ENCODE measurements at regions not wholly inside any gene's neighbourhood (a gene's known extent, or its start where the extent isn't known, plus 50 kb on each side); places are given as distances from the start of the nearest gene placed in this dataset.
A peak's percentile ranks its signal among the peaks of the same experiment; 100 is the strongest.

- Histone ChIP-seq H3K36me3 (ENCODE audit: control insufficient read depth, insufficient read depth, low read length) (no peaks in the 10 kb centered on the region), H3K4me1 (ENCODE audit: control insufficient read depth, insufficient read depth, low read length, poor library complexity, severe bottlenecking) (peaks cover 14% of the 10 kb centered on the region), H3K9me3 (ENCODE audit: control insufficient read depth, low read length) (peaks cover 5% of the 10 kb centered on the region), H3K4me3 (ENCODE audit: extremely low read depth, insufficient read depth, low read length, poor library complexity, severe bottlenecking) (no peak overlapping the region), H3K27ac (ENCODE audit: low read depth, low read length, severe bottlenecking) (no peak overlapping the region)
- WGBS, 2 experiments (ENCODE audit: insufficient coverage in 2 of 2), result 87 to 89% methylated on average over 4 of the region's 4 CpGs
These were observed 115.1 kb upstream of the ARHGEF3 start for GRCh38 chr3:56916716-56917360.

GRCh38 chr3:56915966-56916586, 114.3 kb upstream of the ARHGEF3 start:
- no peak overlapping the region for H3K27ac ChIP-seq (ENCODE audit: low read depth, low read length, severe bottlenecking)
- H3K36me3 ChIP-seq (ENCODE audit: control insufficient read depth, insufficient read depth, low read length), result no peaks in the 10 kb centered on the region
- H3K4me1 ChIP-seq (ENCODE audit: control insufficient read depth, insufficient read depth, low read length, poor library complexity, severe bottlenecking), result peaks cover 19% of the 10 kb centered on the region
- 66% methylated on average over 11 to 13 of the region's 16 CpGs for WGBS, 2 experiments (ENCODE audit: insufficient coverage in 2 of 2)
- H3K4me3 ChIP-seq (ENCODE audit: extremely low read depth, insufficient read depth, low read length, poor library complexity, severe bottlenecking), result peak overlapping the region; percentile 3
- peaks cover 5% of the 10 kb centered on the region for H3K9me3 ChIP-seq (ENCODE audit: control insufficient read depth, low read length)

DNA sequence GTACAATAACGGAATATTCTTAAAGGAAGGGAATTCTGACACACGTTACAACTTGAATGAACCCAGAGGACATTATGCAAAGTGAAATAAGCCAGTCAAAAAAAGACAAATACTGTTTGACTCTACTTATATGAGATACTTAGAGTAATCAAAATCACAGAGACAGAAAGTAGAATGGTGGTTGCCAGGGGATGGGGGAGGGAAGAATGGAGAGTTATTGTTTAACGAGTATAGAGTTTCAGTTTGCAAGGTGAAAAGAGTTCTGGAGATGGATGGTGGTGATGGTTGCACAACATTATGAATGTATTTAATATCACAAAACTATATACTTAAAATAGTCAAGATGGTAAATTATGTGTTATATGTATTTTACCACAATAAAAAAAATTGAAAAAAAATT, 112.9 kb upstream of the ARHGEF3 start:
- no CpG with 5 or more reads among the region's 3 CpGs for whole genome bisulfite sequencing, 2 experiments (ENCODE audit: insufficient coverage in 2 of 2)
- H3K27ac ChIP-seq (ENCODE audit: low read depth, low read length, severe bottlenecking), result no peak overlapping the region

DNA sequence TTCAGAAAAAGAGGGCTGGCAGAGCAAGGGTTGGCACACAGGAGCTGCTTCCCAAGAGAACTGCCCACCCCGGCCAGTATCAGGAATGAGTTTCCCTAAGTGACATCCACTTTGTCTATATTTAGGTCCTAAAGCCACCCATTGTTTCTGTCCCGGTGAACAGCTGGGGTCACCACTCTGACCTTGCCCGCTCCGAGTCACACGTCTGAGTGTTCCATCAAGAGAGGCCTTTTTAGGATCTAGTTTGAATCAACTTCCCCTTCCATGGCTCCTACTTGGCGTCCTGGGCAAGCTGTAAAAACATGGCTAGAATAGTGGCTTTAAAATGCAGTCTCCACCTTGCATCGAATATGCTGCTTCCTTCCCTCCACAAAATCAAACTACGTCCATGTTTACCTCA, 109.6 kb upstream of the ARHGEF3 start:
- H3K27ac ChIP-seq (ENCODE audit: low read depth, low read length, severe bottlenecking), result no peak overlapping the region
- peaks cover 5% of the 10 kb centered on the region for H3K9me3 ChIP-seq (ENCODE audit: control insufficient read depth, low read length)
- H3K4me3 ChIP-seq (ENCODE audit: extremely low read depth, insufficient read depth, low read length, poor library complexity, severe bottlenecking), result no peak overlapping the region
- 81 to 86% methylated on average over 7 of the region's 8 CpGs for WGBS, 2 experiments (ENCODE audit: insufficient coverage in 2 of 2)
- peaks cover 17% of the 10 kb centered on the region for H3K4me1 ChIP-seq (ENCODE audit: control insufficient read depth, insufficient read depth, low read length, poor library complexity, severe bottlenecking)
- H3K36me3 ChIP-seq (ENCODE audit: control insufficient read depth, insufficient read depth, low read length), result no peaks in the 10 kb centered on the region

More for the DNA sequence above, 112.9 kb upstream of the ARHGEF3 start:
- no peaks in the 10 kb centered on the region for H3K36me3 ChIP-seq (ENCODE audit: control insufficient read depth, insufficient read depth, low read length)
- peaks cover 23% of the 10 kb centered on the region for H3K4me1 ChIP-seq (ENCODE audit: control insufficient read depth, insufficient read depth, low read length, poor library complexity, severe bottlenecking)
- peaks cover 5% of the 10 kb centered on the region for H3K9me3 ChIP-seq (ENCODE audit: control insufficient read depth, low read length)
- no peak overlapping the region for H3K4me3 ChIP-seq (ENCODE audit: extremely low read depth, insufficient read depth, low read length, poor library complexity, severe bottlenecking)

DNA sequence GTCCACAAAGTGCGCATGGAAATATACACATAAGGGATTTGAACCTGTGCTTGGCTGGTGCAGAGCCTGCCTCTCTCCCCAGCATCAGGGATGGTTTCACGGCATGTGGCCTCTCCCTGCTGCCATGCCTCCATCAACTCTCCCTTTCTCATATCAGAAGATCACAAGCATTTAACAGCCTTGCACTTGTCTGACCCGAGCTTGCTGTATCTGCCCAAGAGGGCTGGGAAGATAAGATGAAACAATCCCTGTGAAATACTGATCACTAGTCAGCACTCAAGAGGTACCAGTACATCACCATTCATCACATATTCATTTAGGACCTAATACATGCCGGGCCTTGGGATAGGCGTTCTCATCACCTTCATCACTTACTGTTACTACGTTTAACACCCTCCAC, 107.6 kb upstream of the ARHGEF3 start:
- Histone ChIP-seq H3K36me3 (ENCODE audit: control insufficient read depth, insufficient read depth, low read length) (no peaks in the 10 kb centered on the region), H3K4me1 (ENCODE audit: control insufficient read depth, insufficient read depth, low read length, poor library complexity, severe bottlenecking) (peaks cover 10% of the 10 kb centered on the region), H3K27ac (ENCODE audit: low read depth, low read length, severe bottlenecking) (no peak overlapping the region), H3K9me3 (ENCODE audit: control insufficient read depth, low read length) (peaks cover 5% of the 10 kb centered on the region), H3K4me3 (ENCODE audit: extremely low read depth, insufficient read depth, low read length, poor library complexity, severe bottlenecking) (no peak overlapping the region)
- 83 to 96% methylated on average over 1 to 5 of the region's 6 CpGs for WGBS, 2 experiments (ENCODE audit: insufficient coverage in 2 of 2)

DNA sequence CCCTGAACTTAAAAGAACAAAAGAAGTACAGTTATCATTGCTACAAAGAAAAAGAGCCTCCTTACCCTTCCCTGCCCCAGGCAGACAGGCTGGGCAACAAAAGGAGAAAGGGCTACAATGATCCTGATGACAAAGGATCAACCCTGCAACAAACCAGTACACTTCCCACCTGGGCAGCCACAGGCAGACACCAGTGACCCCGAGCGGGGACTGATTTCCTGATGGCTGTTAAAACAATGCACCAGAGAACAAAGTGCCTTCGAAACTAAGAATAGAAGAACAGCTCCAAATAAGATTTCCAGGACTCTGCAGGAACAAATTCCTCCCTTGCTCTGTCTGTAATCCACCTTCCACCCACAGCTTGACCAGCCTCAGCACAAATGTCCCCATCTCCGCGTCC, 106.3 kb upstream of the ARHGEF3 start:
- H3K4me3 ChIP-seq (ENCODE audit: extremely low read depth, insufficient read depth, low read length, poor library complexity, severe bottlenecking), result no peak overlapping the region
- 67 to 90% methylated on average over 1 of the region's 5 CpGs for WGBS, 2 experiments (ENCODE audit: insufficient coverage in 2 of 2)
- no peaks in the 10 kb centered on the region for H3K36me3 ChIP-seq (ENCODE audit: control insufficient read depth, insufficient read depth, low read length)
- no peak overlapping the region for H3K27ac ChIP-seq (ENCODE audit: low read depth, low read length, severe bottlenecking)
- H3K9me3 ChIP-seq (ENCODE audit: control insufficient read depth, low read length), result no peaks in the 10 kb centered on the region
- H3K4me1 ChIP-seq (ENCODE audit: control insufficient read depth, insufficient read depth, low read length, poor library complexity, severe bottlenecking), result peaks cover 10% of the 10 kb centered on the region

GRCh38 chr3:56904552-56905215, 102.9 kb upstream of the ARHGEF3 start:
- WGBS, 2 experiments (ENCODE audit: insufficient coverage in 2 of 2), result 90 to 91% methylated on average over 5 to 6 of the region's 6 CpGs
- H3K9me3 ChIP-seq (ENCODE audit: control insufficient read depth, low read length), result no peaks in the 10 kb centered on the region
- no peaks in the 10 kb centered on the region for H3K4me1 ChIP-seq (ENCODE audit: control insufficient read depth, insufficient read depth, low read length, poor library complexity, severe bottlenecking)
- H3K36me3 ChIP-seq (ENCODE audit: control insufficient read depth, insufficient read depth, low read length), result no peaks in the 10 kb centered on the region
- no peak overlapping the region for H3K27ac ChIP-seq (ENCODE audit: low read depth, low read length, severe bottlenecking)
- H3K4me3 ChIP-seq (ENCODE audit: extremely low read depth, insufficient read depth, low read length, poor library complexity, severe bottlenecking), result no peak overlapping the region

DNA sequence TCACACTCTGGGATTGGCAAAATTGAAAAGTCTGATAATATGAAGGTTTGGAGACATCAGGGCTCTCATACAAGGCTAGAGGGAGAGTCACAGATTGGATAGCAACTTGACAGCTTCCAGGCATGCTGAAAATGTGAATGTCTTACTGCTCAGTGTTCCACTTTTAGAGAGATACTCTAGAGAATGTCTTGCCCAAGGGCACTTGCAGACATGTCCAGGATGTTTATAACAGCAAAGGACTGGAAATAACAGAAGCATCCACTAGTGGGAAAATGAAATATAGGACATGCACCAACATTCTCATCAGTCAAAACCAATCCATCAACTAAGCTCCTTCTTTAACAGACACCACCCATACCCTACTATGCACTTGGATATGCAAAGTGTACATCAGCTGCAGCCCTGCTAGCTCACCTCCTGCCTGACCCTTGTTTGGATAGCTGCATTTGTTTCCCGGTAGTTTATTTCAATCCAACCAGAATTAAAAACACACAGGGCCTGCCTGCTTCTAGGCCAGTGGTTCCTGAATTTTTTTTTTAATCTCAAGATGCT, 101.6 kb upstream of the ARHGEF3 start:
- Histone ChIP-seq H3K27ac (ENCODE audit: low read depth, low read length, severe bottlenecking) (no peak overlapping the region), H3K4me3 (ENCODE audit: extremely low read depth, insufficient read depth, low read length, poor library complexity, severe bottlenecking) (no peak overlapping the region), H3K9me3 (ENCODE audit: control insufficient read depth, low read length) (no peaks in the 10 kb centered on the region), H3K36me3 (ENCODE audit: control insufficient read depth, insufficient read depth, low read length) (no peaks in the 10 kb centered on the region), H3K4me1 (ENCODE audit: control insufficient read depth, insufficient read depth, low read length, poor library complexity, severe bottlenecking) (no peaks in the 10 kb centered on the region)
- 100% methylated on average over 1 of the region's 1 CpG for WGBS, 2 experiments (ENCODE audit: insufficient coverage in 2 of 2)

- 93 to 100% methylated on average over 2 of the region's 3 CpGs for WGBS, 2 experiments (ENCODE audit: insufficient coverage in 2 of 2)
- Histone ChIP-seq H3K4me1 (ENCODE audit: control insufficient read depth, insufficient read depth, low read length, poor library complexity, severe bottlenecking) (no peaks in the 10 kb centered on the region), H3K36me3 (ENCODE audit: control insufficient read depth, insufficient read depth, low read length) (no peaks in the 10 kb centered on the region), H3K9me3 (ENCODE audit: control insufficient read depth, low read length) (no peaks in the 10 kb centered on the region), H3K4me3 (ENCODE audit: extremely low read depth, insufficient read depth, low read length, poor library complexity, severe bottlenecking) (no peak overlapping the region), H3K27ac (ENCODE audit: low read depth, low read length, severe bottlenecking) (no peak overlapping the region)
These were observed 100.9 kb upstream of the ARHGEF3 start for GRCh38 chr3:56902468-56903160.

DNA sequence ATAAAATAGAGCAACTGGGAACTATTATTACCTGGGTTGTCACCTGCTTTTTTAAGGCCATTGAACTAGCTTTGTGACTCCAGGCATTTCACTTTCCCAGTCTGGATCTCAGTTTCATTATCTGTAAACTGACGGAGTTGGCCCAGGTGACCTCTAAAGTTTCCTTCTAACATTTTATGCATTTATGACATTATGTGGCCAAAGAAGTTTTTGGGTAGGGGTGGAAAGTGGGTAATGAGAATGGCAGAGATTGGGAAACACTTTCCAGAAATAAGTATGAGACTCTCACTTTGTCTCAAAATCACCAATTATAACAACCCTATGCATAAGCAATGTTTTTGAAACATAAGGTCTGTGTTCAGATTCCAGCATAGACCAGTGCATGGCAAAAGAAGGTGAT, 99.1 kb upstream of the ARHGEF3 start:
- Histone ChIP-seq H3K36me3 (ENCODE audit: control insufficient read depth, insufficient read depth, low read length) (no peaks in the 10 kb centered on the region), H3K4me3 (ENCODE audit: extremely low read depth, insufficient read depth, low read length, poor library complexity, severe bottlenecking) (no peak overlapping the region), H3K27ac (ENCODE audit: low read depth, low read length, severe bottlenecking) (no peak overlapping the region), H3K9me3 (ENCODE audit: control insufficient read depth, low read length) (no peaks in the 10 kb centered on the region), H3K4me1 (ENCODE audit: control insufficient read depth, insufficient read depth, low read length, poor library complexity, severe bottlenecking) (no peaks in the 10 kb centered on the region)
- no CpG with 5 or more reads among the region's 1 CpG for WGBS, 2 experiments (ENCODE audit: insufficient coverage in 2 of 2)

Measured in mesodermal cell (in vitro differentiated cells).